Endothelial cell (in vitro differentiated cells): ENCODE measurements at regions not wholly inside any gene's neighbourhood (a gene's known extent, or its start where the extent isn't known, plus 50 kb on each side); places are given as distances from the start of the nearest gene placed in this dataset.

Source experiments
- DNase-seq: peaks from one replicate; pipeline ENCODE4 v3.0.0; 2021; ENCODE audit warnings: low spot score
- H3K27ac Mint-ChIP-seq: one replicate; pipeline ENCODE4 v1.8.0; 2021; ENCODE audit warnings: mixed read lengths, inconsistent platforms; ENCODE audit not compliant: unreplicated experiment
- H3K27me3 Mint-ChIP-seq: one replicate; pipeline ENCODE4 v1.8.0; 2021; ENCODE audit warnings: mild to moderate bottlenecking, moderate library complexity, mixed read lengths, inconsistent platforms; ENCODE audit not compliant: unreplicated experiment
- H3K36me3 Mint-ChIP-seq: one replicate; pipeline ENCODE4 v1.8.0; 2021; ENCODE audit warnings: mild to moderate bottlenecking, low read depth, mixed read lengths, inconsistent platforms; ENCODE audit not compliant: unreplicated experiment
- H3K4me1 Mint-ChIP-seq: one replicate; pipeline ENCODE4 v1.8.0; 2021; ENCODE audit warnings: mild to moderate bottlenecking, mixed read lengths, inconsistent platforms; ENCODE audit not compliant: unreplicated experiment
- H3K4me3 Mint-ChIP-seq: one replicate; pipeline ENCODE4 v1.8.0; 2021; ENCODE audit warnings: mild to moderate bottlenecking, mixed read lengths, inconsistent platforms; ENCODE audit not compliant: unreplicated experiment
- H3K9me3 Mint-ChIP-seq: one replicate; pipeline ENCODE4 v1.8.0; 2021; ENCODE audit warnings: mixed read lengths, inconsistent platforms; ENCODE audit not compliant: unreplicated experiment
- CTCF ChIP-seq: fragments of 200-600 bp; sonication (generic); IDR thresholded peaks from one replicate; pipeline ENCODE4 v1.5.0; 2021; ENCODE audit warnings: antibody characterized with exemption; ENCODE audit not compliant: unreplicated experiment

- Mint-ChIP-seq H3K27me3 (no peaks in the 10 kb centered on the region), H3K27ac (no peak overlapping the region), H3K4me1 (no peaks in the 10 kb centered on the region)
Observed at GRCh38 chr16:62530426-62530825, 494.2 kb upstream of the CDH8 start.

GRCh38 chr16:62516001-62516400 is 479.8 kb upstream of the CDH8 start:
- peaks cover 4% of the 10 kb centered on the region for H3K27me3 Mint-ChIP-seq
- no peak overlapping the region for H3K27ac Mint-ChIP-seq
- H3K4me3 Mint-ChIP-seq: no peak overlapping the region
- H3K4me1 Mint-ChIP-seq: no peaks in the 10 kb centered on the region
- H3K36me3 Mint-ChIP-seq: no peaks in the 10 kb centered on the region
- DNase-seq: no peak
- TF ChIP-seq CTCF: no peak
- no peaks in the 10 kb centered on the region for H3K9me3 Mint-ChIP-seq

More at GRCh38 chr16:62530426-62530825, 494.2 kb upstream of the CDH8 start:
- no peak for TF ChIP-seq CTCF
- Mint-ChIP-seq H3K4me3 (no peak overlapping the region), H3K36me3 (no peaks in the 10 kb centered on the region), H3K9me3 (no peaks in the 10 kb centered on the region)
- DNase-seq: no peak

- DNase-seq: no peak
- H3K27me3 Mint-ChIP-seq: no peaks in the 10 kb centered on the region
- no peaks in the 10 kb centered on the region for H3K36me3 Mint-ChIP-seq
- no peaks in the 10 kb centered on the region for H3K9me3 Mint-ChIP-seq
- H3K27ac Mint-ChIP-seq: no peak overlapping the region
- no peak overlapping the region for H3K4me3 Mint-ChIP-seq
- no peak for TF ChIP-seq CTCF
- H3K4me1 Mint-ChIP-seq: no peaks in the 10 kb centered on the region
Observed at GRCh38 chr16:62503073-62503472, 466.8 kb upstream of the CDH8 start.

GRCh38 chr16:62478903-62479458 is 442.7 kb upstream of the CDH8 start:
- Mint-ChIP-seq H3K9me3 (peaks cover 10% of the 10 kb centered on the region), H3K27ac (no peak overlapping the region)

More at GRCh38 chr16:62478903-62479458, 442.7 kb upstream of the CDH8 start:
- Mint-ChIP-seq H3K27me3 (no peaks in the 10 kb centered on the region), H3K36me3 (no peaks in the 10 kb centered on the region), H3K4me3 (no peak overlapping the region), H3K4me1 (no peaks in the 10 kb centered on the region)
- no peak for TF ChIP-seq CTCF
- no peak for DNase-seq
